ENCODE measurements at regions not wholly inside any gene's neighbourhood (a gene's known extent, or its start where the extent isn't known, plus 50 kb on each side); places are given as distances from the start of the nearest gene placed in this dataset.

GRCh38 chr9:75282047-75282446, 193.7 kb downstream of the OSTF1 start:
- ChIA-PET POLR2A (no interaction called here), CTCF (no interaction called here)
- H3K27me3 ChIP-seq (ENCODE audit: control insufficient read depth in 1 of 2, insufficient read depth in 2 of 2, low read length in 2 of 2) = no peaks in the 10 kb centered on the region
- no peaks in the 10 kb centered on the region for H3K9me3 ChIP-seq (ENCODE audit: control insufficient read depth in 1 of 2, insufficient read depth in 1 of 2, low read length in 2 of 2)
- Mint-ChIP-seq H3K27me3 (peaks cover 6% of the 10 kb centered on the region), H3K27ac (no peak overlapping the region), H3K9me3 (peaks cover 14% of the 10 kb centered on the region), H3K4me1 (ENCODE audit: low read depth) (no peaks in the 10 kb centered on the region), H3K4me3 (no peak overlapping the region), H3K36me3 (ENCODE audit: low read depth) (no peaks in the 10 kb centered on the region)
- no peaks in the 10 kb centered on the region for H3K36me3 ChIP-seq (ENCODE audit: insufficient read depth, low read length)
- no peak for ATAC-seq (ENCODE audit: poor library complexity)
- no peak for TF ChIP-seq CTCF (IDR thresholded peaks at IDR 0.05)
- no peak for DNase-seq
- intact Hi-C loops (cut with DNase I, micrococcal nuclease) = no loop called here
- no peak overlapping the region for H3K4me3 ChIP-seq (ENCODE audit: low read length)
- H3K4me1 ChIP-seq (ENCODE audit: insufficient read depth, low read length) = no peaks in the 10 kb centered on the region
- H3K27ac ChIP-seq (ENCODE audit: low read depth in 1 of 2, low read length in 2 of 2) = no peak overlapping the region

GRCh38 chr9:75289332-75289731, 201.0 kb downstream of the OSTF1 start:
- H3K27me3 ChIP-seq (ENCODE audit: control insufficient read depth in 1 of 2, insufficient read depth in 2 of 2, low read length in 2 of 2) = no peaks in the 10 kb centered on the region
- H3K36me3 ChIP-seq (ENCODE audit: insufficient read depth, low read length) = no peaks in the 10 kb centered on the region
- DNase-seq (no peak), ATAC-seq (ENCODE audit: poor library complexity) (no peak)
- H3K4me1 Mint-ChIP-seq (ENCODE audit: low read depth) = no peaks in the 10 kb centered on the region
- peaks cover 10% of the 10 kb centered on the region for H3K9me3 Mint-ChIP-seq
- H3K27ac ChIP-seq (ENCODE audit: low read depth in 1 of 2, low read length in 2 of 2) = no peak overlapping the region
- H3K4me3 ChIP-seq (ENCODE audit: low read length) = no peak overlapping the region
- no peak overlapping the region for H3K4me3 Mint-ChIP-seq
- ChIA-PET POLR2A (no interaction called here), CTCF (no interaction called here)
- H3K27ac Mint-ChIP-seq = no peak overlapping the region
- intact Hi-C loops (cut with DNase I, micrococcal nuclease) = no loop called here
- no peaks in the 10 kb centered on the region for H3K36me3 Mint-ChIP-seq (ENCODE audit: low read depth)
- H3K9me3 ChIP-seq (ENCODE audit: control insufficient read depth in 1 of 2, insufficient read depth in 1 of 2, low read length in 2 of 2) = peaks cover 0 to 4% of the 10 kb centered on the region in 2 experiments
- no peaks in the 10 kb centered on the region for H3K4me1 ChIP-seq (ENCODE audit: insufficient read depth, low read length)
- no peak for TF ChIP-seq CTCF (IDR thresholded peaks at IDR 0.05)
- H3K27me3 Mint-ChIP-seq = peaks cover 10% of the 10 kb centered on the region

- no peaks in the 10 kb centered on the region for H3K9me3 ChIP-seq (ENCODE audit: control insufficient read depth in 1 of 2, insufficient read depth in 1 of 2, low read length in 2 of 2)
- no peaks in the 10 kb centered on the region for H3K27me3 ChIP-seq (ENCODE audit: control insufficient read depth in 1 of 2, insufficient read depth in 2 of 2, low read length in 2 of 2)
- H3K36me3 ChIP-seq (ENCODE audit: insufficient read depth, low read length) = no peaks in the 10 kb centered on the region
- Mint-ChIP-seq H3K4me1 (ENCODE audit: low read depth) (no peaks in the 10 kb centered on the region), H3K36me3 (ENCODE audit: low read depth) (no peaks in the 10 kb centered on the region), H3K9me3 (peaks cover 3% of the 10 kb centered on the region), H3K27ac (no peak overlapping the region), H3K27me3 (no peaks in the 10 kb centered on the region), H3K4me3 (no peak overlapping the region)
- no peak overlapping the region for H3K27ac ChIP-seq (ENCODE audit: low read depth in 1 of 2, low read length in 2 of 2)
- DNase-seq (no peak), ATAC-seq (ENCODE audit: poor library complexity) (no peak)
- no peak for TF ChIP-seq CTCF (IDR thresholded peaks at IDR 0.05)
- ChIA-PET POLR2A (no interaction called here), CTCF (no interaction called here)
- intact Hi-C loops (cut with DNase I, micrococcal nuclease) = no loop called here
- H3K4me1 ChIP-seq (ENCODE audit: insufficient read depth, low read length) = no peaks in the 10 kb centered on the region
- no peak overlapping the region for H3K4me3 ChIP-seq (ENCODE audit: low read length)
These were observed 211.0 kb downstream of the OSTF1 start for GRCh38 chr9:75299324-75299723.

Measured in CD4-positive, alpha-beta T cell (primary cell).